Endothelial cell of umbilical vein (primary cell): ENCODE measurements at regions not wholly inside any gene's neighbourhood (a gene's known extent, or its start where the extent isn't known, plus 50 kb on each side); places are given as distances from the start of the nearest gene placed in this dataset.

Experiments
- CTCF ChIP-seq, 2 donors: IDR thresholded peaks; 1 replicate in 1 of 2; 2 replicates in 1 of 2; pipeline ENCODE4 v1.5.1; 2011; ENCODE audit warnings: low read length in 2 of 2, mild to moderate bottlenecking in 2 of 2, moderate library complexity in 2 of 2, control low read depth in 1 of 2, inconsistent platforms in 1 of 2, low read depth in 1 of 2; ENCODE audit not compliant: insufficient read depth in 1 of 2; ENCODE audit errors: extremely low read depth in 1 of 2
- EZH2 ChIP-seq: IDR thresholded peaks from 2 replicates; pipeline ENCODE4 v1.6.1; 2012; ENCODE audit warnings: borderline replicate concordance, low read depth, mild to moderate bottlenecking, moderate library complexity, low read length, inconsistent platforms; ENCODE audit not compliant: severe bottlenecking
- MAX ChIP-seq: IDR thresholded peaks from 2 replicates; pipeline ENCODE4 v1.6.1; 2011; ENCODE audit not compliant: insufficient read depth, insufficient read length
- POLR2A ChIP-seq: IDR thresholded peaks from 2 replicates; pipeline ENCODE4 v1.6.1; 2012; ENCODE audit warnings: low read depth, mild to moderate bottlenecking, control low read depth, low read length
- POLR2AphosphoS5 ChIP-seq: IDR thresholded peaks from 2 replicates; pipeline ENCODE4 v1.6.1; 2012; ENCODE audit warnings: low read depth, mild to moderate bottlenecking, control low read depth, low read length, moderate library complexity; ENCODE audit not compliant: insufficient read depth

- TF ChIP-seq POLR2A (no peak), CTCF (IDR thresholded peaks at IDR 0.05; ENCODE audit: extremely low read depth in 1 of 2, insufficient read depth in 1 of 2, low read depth in 1 of 2, low read length in 2 of 2) (no peak), EZH2 (no peak), POLR2AphosphoS5 (no peak), MAX (no peak)
Observed at GRCh38 chr13:42454749-42455148, 119.2 kb upstream of the TNFSF11 start.
